IMR-90 (cell line): ENCODE measurements at regions not wholly inside any gene's neighbourhood (a gene's known extent, or its start where the extent isn't known, plus 50 kb on each side); places are given as distances from the start of the nearest gene placed in this dataset.

Source experiments
- ATAC-seq: fragments of 200-7000 bp; cut with Tn5 transposase; 2 replicates; pipeline ENCODE4 v1.9.1; 2020; ENCODE audit warnings: low read depth, mild to moderate bottlenecking, moderate library complexity
- BruUV-seq: library from RNA; stranded (reverse); fragments of 400-500 nt; replicated peaks from 2 replicates; lab custom pipeline; 2021; lab: Mats Ljungman, UMichigan
- CTCF ChIA-PET: fragments of 300-600 bp; formaldehyde crosslinking; extraction: SDS; loops from one replicate; lab custom pipeline; 2021; ENCODE audit warnings: antibody characterized with exemption; lab: Yijun Ruan, JAX
- POLR2A ChIA-PET: fragments of 300-600 bp; sonication (Branson Sonifier 250); formaldehyde crosslinking; loops from one replicate; lab custom pipeline; 2022; ENCODE audit warnings: antibody characterized with exemption; ENCODE audit not compliant: unreplicated experiment; lab: Charles Lee
- DNase-seq: peaks from one replicate; pipeline ENCODE4 v3.0.0; 2013
- H2AFZ ChIP-seq: replicated peaks from 2 replicates; pipeline ENCODE3; 2013; ENCODE audit warnings: low read length, mild to moderate bottlenecking; ENCODE audit not compliant: poor library complexity
- H2AK5ac ChIP-seq: 2 replicates; pipeline ENCODE4 v1.6.1; 2013; ENCODE audit warnings: low read depth, low read length, inconsistent platforms
- H2AK9ac ChIP-seq: replicated peaks from 2 replicates; pipeline ENCODE3; 2013; ENCODE audit warnings: mild to moderate bottlenecking, low read depth, low read length, moderate library complexity; ENCODE audit not compliant: poor library complexity
- H2BK120ac ChIP-seq: 2 replicates; pipeline ENCODE4 v1.6.1; 2013; ENCODE audit warnings: low read depth, low read length, inconsistent platforms
- H2BK15ac ChIP-seq: 3 replicates; pipeline ENCODE4 v1.6.1; 2013; ENCODE audit warnings: low read depth, low read length, inconsistent platforms
- H2BK20ac ChIP-seq: 2 replicates; pipeline ENCODE4 v1.6.1; 2013; ENCODE audit warnings: low read depth, mild to moderate bottlenecking, inconsistent platforms, low read length, moderate library complexity
- H2BK5ac ChIP-seq: 2 replicates; pipeline ENCODE4 v1.6.1; 2013; ENCODE audit warnings: mild to moderate bottlenecking, low read depth, low read length, inconsistent platforms; ENCODE audit not compliant: poor library complexity, severe bottlenecking
- H3K14ac ChIP-seq: replicated peaks from 2 replicates; pipeline ENCODE4 v1.6.1; 2013; ENCODE audit warnings: low read depth, low read length, inconsistent platforms
- H3K18ac ChIP-seq: 2 replicates; pipeline ENCODE4 v1.6.1; 2013; ENCODE audit warnings: low read depth, low read length, control low read depth
- H3K23ac ChIP-seq: 2 replicates; pipeline ENCODE4 v1.6.1; 2013; ENCODE audit warnings: low read depth, low read length, inconsistent platforms
- H3K27ac ChIP-seq: 2 replicates; pipeline ENCODE4 v1.5.1; 2013; ENCODE audit warnings: mild to moderate bottlenecking, control low read depth, low read length; ENCODE audit not compliant: insufficient read depth
- H3K27me3 ChIP-seq: 2 replicates; pipeline ENCODE4 v1.6.1; 2013; ENCODE audit warnings: low read length; ENCODE audit not compliant: control insufficient read depth, insufficient read depth
- H3K36me3 ChIP-seq: 2 replicates; pipeline ENCODE4 v1.6.1; 2013; ENCODE audit warnings: low read length, mixed read lengths; ENCODE audit not compliant: control insufficient read depth, insufficient read depth
- H3K4ac ChIP-seq: 2 replicates; pipeline ENCODE4 v1.6.1; 2013; ENCODE audit warnings: low read depth, low read length, inconsistent platforms
- H3K4me1 ChIP-seq: 2 replicates; pipeline ENCODE4 v1.6.1; 2013; ENCODE audit warnings: low read length, mixed read lengths; ENCODE audit not compliant: control insufficient read depth, insufficient read depth
- H3K4me2 ChIP-seq: 2 replicates; pipeline ENCODE4 v1.6.1; 2013; ENCODE audit warnings: low read depth, mild to moderate bottlenecking, control low read depth, low read length, moderate library complexity
- H3K4me3 ChIP-seq: 2 replicates; pipeline ENCODE4 v1.5.1; 2013; ENCODE audit warnings: low read depth, mild to moderate bottlenecking, control low read depth, low read length, moderate library complexity; ENCODE audit not compliant: insufficient read depth
- H3K56ac ChIP-seq: 2 replicates; pipeline ENCODE4 v1.6.1; 2013; ENCODE audit warnings: low read length, inconsistent platforms; ENCODE audit not compliant: insufficient read depth; ENCODE audit errors: extremely low read depth
- H3K79me1 ChIP-seq, 2 experiments: 2 replicates each; pipeline ENCODE4 v1.6.1; 2013; ENCODE audit warnings: low read length in 2 of 2, inconsistent platforms in 1 of 2, low read depth in 1 of 2
- H3K9ac ChIP-seq: 2 replicates; pipeline ENCODE4 v1.6.1; 2013; ENCODE audit warnings: low read depth, low read length, control low read depth
- H3K9me1 ChIP-seq: 2 replicates; pipeline ENCODE4 v1.6.1; 2013; ENCODE audit warnings: low read length, inconsistent platforms; ENCODE audit not compliant: insufficient read depth
- H3K9me3 ChIP-seq: 2 replicates; pipeline ENCODE4 v1.6.1; 2013; ENCODE audit warnings: low read length; ENCODE audit not compliant: control insufficient read depth, insufficient read depth
- H4K20me1 ChIP-seq: 2 replicates; pipeline ENCODE4 v1.6.1; 2013; ENCODE audit warnings: low read length, inconsistent platforms; ENCODE audit not compliant: insufficient read depth
- H4K5ac ChIP-seq: 2 replicates; pipeline ENCODE4 v1.6.1; 2013; ENCODE audit warnings: mild to moderate bottlenecking, low read depth, low read length, control low read depth
- H4K8ac ChIP-seq, 2 experiments: 2 replicates each; pipeline ENCODE4 v1.6.1; 2013; ENCODE audit warnings: low read depth in 2 of 2, low read length in 2 of 2, control low read depth in 1 of 2, inconsistent platforms in 1 of 2
- H4K91ac ChIP-seq: 2 replicates; pipeline ENCODE4 v1.6.1; 2013; ENCODE audit warnings: low read depth, low read length, inconsistent platforms; ENCODE audit not compliant: insufficient read depth
- CHD1 ChIP-seq: IDR thresholded peaks from 2 replicates; pipeline ENCODE4 v1.6.1; 2012; ENCODE audit warnings: low read depth, low read length, improper control_type of control experiment
- CTCF ChIP-seq: conservative IDR thresholded peaks from 2 replicates; pipeline ENCODE4 v1.5.1; 2012; ENCODE audit warnings: mild to moderate bottlenecking, low read depth, low read length, improper control_type of control experiment
- NFE2L2 ChIP-seq: fragments of 150-350 bp; IDR thresholded peaks from 2 replicates; pipeline ENCODE4 v1.6.1; 2016; ENCODE audit warnings: low read depth, mild to moderate bottlenecking, low read length
- POLR2A ChIP-seq: IDR thresholded peaks from 2 replicates; pipeline ENCODE4 v1.6.1; 2012; ENCODE audit warnings: mild to moderate bottlenecking, low read depth, low read length
- RCOR1 ChIP-seq: IDR thresholded peaks from 2 replicates; pipeline ENCODE4 v1.6.1; 2012; ENCODE audit warnings: mild to moderate bottlenecking, low read length, improper control_type of control experiment; ENCODE audit not compliant: insufficient replicate concordance
- RFX5 ChIP-seq: IDR thresholded peaks from 2 replicates; pipeline ENCODE4 v1.8.0; 2012; ENCODE audit warnings: low read depth, mild to moderate bottlenecking, low read length, moderate library complexity
- SMC3 ChIP-seq: fragments of 150-350 bp; IDR thresholded peaks from 2 replicates; pipeline ENCODE4 v1.6.1; 2016; ENCODE audit warnings: low read depth, mild to moderate bottlenecking, antibody characterized with exemption, low read length, moderate library complexity
- WGBS, 2 experiments: methylation state at CpG; one replicate each; pipeline versions ENCODE4 v1.1.5 to v1.1.7; 2013; ENCODE audit warnings: missing lambda C conversion rate in 2 of 2; ENCODE audit not compliant: insufficient read length in 1 of 2; ENCODE audit errors: extremely low coverage in 2 of 2; 5-methylcytosine and 5-hydroxymethylcytosine counted together
- dilution Hi-C: fragments of 300-500 bp; cut with HindIII; formaldehyde crosslinking; loops from one replicate; pipeline ENCODE4 v1.14.3; 2018; ENCODE audit warnings: low sequenced_read_pairs; ENCODE audit not compliant: unreplicated experiment
- in situ Hi-C: fragments of 300-500 bp; cut with MboI; formaldehyde crosslinking; loops from 3 replicates; pipeline ENCODE4 v1.14.3; 2019; ENCODE audit warnings: low sequenced_read_pairs, inconsistent platforms, mixed read lengths
- intact Hi-C: fragments of 100-400 bp; cut with micrococcal nuclease; formaldehyde crosslinking; loops from 2 replicates; pipeline ENCODE4 v1.10.0; 2022
- TF ChIP-seq, protein P1 (sequence below): fragments of 150-350 bp; IDR thresholded peaks from 2 replicates; pipeline ENCODE4 v1.6.1; 2017; ENCODE audit warnings: mild to moderate bottlenecking, antibody characterized with exemption, low read length, low read depth

GRCh38 chrX:113260474-113260873 is 419.8 kb upstream of the AMOT start:
- H2BK15ac ChIP-seq = no peak overlapping the region
- TF ChIP-seq, protein P1, sequence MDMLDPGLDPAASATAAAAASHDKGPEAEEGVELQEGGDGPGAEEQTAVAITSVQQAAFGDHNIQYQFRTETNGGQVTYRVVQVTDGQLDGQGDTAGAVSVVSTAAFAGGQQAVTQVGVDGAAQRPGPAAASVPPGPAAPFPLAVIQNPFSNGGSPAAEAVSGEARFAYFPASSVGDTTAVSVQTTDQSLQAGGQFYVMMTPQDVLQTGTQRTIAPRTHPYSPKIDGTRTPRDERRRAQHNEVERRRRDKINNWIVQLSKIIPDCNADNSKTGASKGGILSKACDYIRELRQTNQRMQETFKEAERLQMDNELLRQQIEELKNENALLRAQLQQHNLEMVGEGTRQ = no peak
- no peak for TF ChIP-seq SMC3
- TF ChIP-seq RFX5 = no peak
- TF ChIP-seq CHD1 = no peak
- no peak for TF ChIP-seq CTCF
- TF ChIP-seq RCOR1 = no peak
- no peak for TF ChIP-seq POLR2A
- TF ChIP-seq NFE2L2 = no peak
- H3K9ac ChIP-seq = no peak overlapping the region
- no peak overlapping the region for H3K56ac ChIP-seq
- H3K4me1 ChIP-seq = no peaks in the 10 kb centered on the region
- no peak overlapping the region for H3K27ac ChIP-seq
- no peak overlapping the region for H4K8ac ChIP-seq
- no peak overlapping the region for H3K4me3 ChIP-seq
- H3K36me3 ChIP-seq = no peaks in the 10 kb centered on the region
- H3K27me3 ChIP-seq = no peaks in the 10 kb centered on the region; the same call in 1 of the 2 replicates
- no peak overlapping the region for H2BK20ac ChIP-seq
- H3K79me1 ChIP-seq = no peaks in the 10 kb centered on the region
- DNase-seq = no peak
- dilution Hi-C loops = no loop called here
- no peaks in the 10 kb centered on the region for H3K9me1 ChIP-seq
- H3K4ac ChIP-seq = no peak overlapping the region
- WGBS, 2 experiments = no CpG with 5 or more reads among the region's 3 CpGs
- no peak overlapping the region for H2BK5ac ChIP-seq
- H3K18ac ChIP-seq = no peak overlapping the region
- ChIA-PET CTCF (no interaction called here), POLR2A (no interaction called here)
- no TSS peak for BruUV-seq
- no peak for ATAC-seq
- H2BK120ac ChIP-seq = no peak overlapping the region
- H3K23ac ChIP-seq = no peak overlapping the region
- no peak overlapping the region for H4K91ac ChIP-seq
- H2AFZ ChIP-seq = no peak overlapping the region
- no peak overlapping the region for H2AK5ac ChIP-seq
- no peak overlapping the region for H3K14ac ChIP-seq
- H3K4me2 ChIP-seq = no peak overlapping the region
- no peaks in the 10 kb centered on the region for H3K9me3 ChIP-seq
- H4K5ac ChIP-seq = no peak overlapping the region
- no peaks in the 10 kb centered on the region for H4K20me1 ChIP-seq
- intact Hi-C loops = no loop called here
- in situ Hi-C loops = no loop called here
- H2AK9ac ChIP-seq = no peak overlapping the region
